ENCODE measurements at regions not wholly inside any gene's neighbourhood (a gene's known extent, or its start where the extent isn't known, plus 50 kb on each side); places are given as distances from the start of the nearest gene placed in this dataset.
"Not testable (repeated sequence)": the region's sequence is repeated elsewhere in the genome, so short reads cannot be mapped to it uniquely, and the experiment has no call there.

DNA sequence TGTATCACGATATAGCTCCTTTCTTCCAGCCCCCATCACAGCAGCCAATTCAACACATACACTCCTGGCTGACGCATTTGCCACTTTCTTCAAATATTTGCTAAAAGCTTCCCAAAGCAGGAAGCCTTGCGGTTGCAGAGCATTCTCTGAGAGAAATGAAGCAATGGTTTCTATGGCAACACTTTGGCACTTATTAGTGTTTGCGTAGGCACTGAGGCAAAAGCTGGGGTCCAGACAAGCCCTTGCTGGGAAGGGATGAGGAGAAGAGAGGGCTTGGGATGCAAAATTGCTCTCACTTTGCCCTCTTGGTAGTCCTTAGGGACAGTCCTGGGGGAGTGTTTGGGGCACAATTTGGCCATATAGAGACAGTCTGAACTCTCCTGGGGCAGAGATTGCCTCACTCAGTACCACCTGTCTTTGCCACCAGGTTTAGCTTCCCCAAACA is 55.0 kb upstream of the PAK3 start:
- no peak overlapping the region for H3K27ac ChIP-seq
- no peak for TF ChIP-seq CTCF (conservative IDR thresholded peaks at IDR 0.05)

- H3K27ac ChIP-seq = no peak overlapping the region
- no peak for TF ChIP-seq CTCF (conservative IDR thresholded peaks at IDR 0.05)
These were observed 55.5 kb upstream of the PAK3 start for GRCh38 chrX:111040377-111041017.

DNA sequence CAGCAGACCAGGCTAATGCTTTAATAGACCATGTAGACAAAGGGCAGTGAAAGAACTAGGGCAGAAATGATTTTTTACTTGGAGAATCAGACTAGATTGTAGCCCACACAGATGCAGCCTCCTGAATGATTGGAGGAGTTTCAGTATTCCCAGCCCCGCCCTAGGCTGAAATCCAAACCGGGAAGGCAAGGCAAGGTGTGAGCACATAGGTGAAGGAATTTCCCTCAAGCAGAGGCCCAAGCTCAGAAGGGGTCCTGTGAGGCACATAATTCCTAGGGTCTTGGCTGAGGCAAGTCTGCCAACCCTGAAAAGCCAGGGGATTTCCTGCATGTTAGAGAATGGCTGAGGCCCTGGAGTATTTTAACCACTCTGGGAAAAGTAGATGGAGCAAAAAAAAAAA is 56.4 kb upstream of the PAK3 start:
- no peak overlapping the region for H3K27ac ChIP-seq
- TF ChIP-seq CTCF (conservative IDR thresholded peaks at IDR 0.05) = no peak

DNA sequence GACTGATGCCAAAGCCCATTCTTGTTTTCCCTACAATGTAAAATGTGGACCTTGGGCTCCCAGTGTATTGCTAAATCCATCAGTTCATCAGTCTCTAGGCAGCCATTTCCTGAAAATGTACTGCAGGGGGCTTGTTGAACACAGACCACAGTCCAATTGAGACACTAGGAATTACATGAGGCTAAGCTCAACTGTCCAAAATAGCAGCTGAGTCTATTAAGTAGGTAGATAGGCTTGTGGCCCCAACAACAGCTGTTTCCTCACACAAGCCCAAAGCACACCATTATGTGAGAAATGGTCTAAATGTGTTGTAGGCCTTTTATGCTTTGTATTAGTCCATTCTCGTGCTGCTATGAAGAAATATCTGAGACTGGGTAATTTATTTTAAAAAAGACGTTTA is 60.0 kb upstream of the PAK3 start:
- no peak overlapping the region for H3K27ac ChIP-seq
- TF ChIP-seq CTCF (conservative IDR thresholded peaks at IDR 0.05) = no peak

DNA sequence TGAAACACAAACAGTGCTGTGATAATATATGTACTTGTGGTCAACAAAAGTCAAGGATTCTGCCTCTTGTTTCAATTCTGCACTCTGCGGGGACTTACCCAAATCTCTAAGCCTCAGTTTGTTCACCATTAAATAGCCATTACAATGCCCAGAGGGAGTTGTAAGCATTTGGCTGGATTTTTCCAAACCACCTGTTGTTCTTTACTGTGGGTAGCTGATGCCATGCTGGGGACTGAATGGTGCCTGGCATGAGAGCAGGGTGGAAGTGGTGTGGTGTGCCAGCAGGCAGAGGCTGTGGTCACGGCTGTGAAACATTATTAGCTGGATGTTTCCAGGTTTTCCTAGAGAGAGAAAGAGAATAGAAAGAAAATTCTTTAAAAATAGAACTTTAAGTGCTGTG is 60.7 kb upstream of the PAK3 start:
- no peak for TF ChIP-seq CTCF (conservative IDR thresholded peaks at IDR 0.05)
- H3K27ac ChIP-seq = no peak overlapping the region

GRCh38 chrX:111022998-111023397 is 73.0 kb upstream of the PAK3 start:
- not testable (repeated sequence) for H3K27ac ChIP-seq

- H3K27ac ChIP-seq = no peak overlapping the region
- no peak for TF ChIP-seq CTCF (conservative IDR thresholded peaks at IDR 0.05)
These were observed 75.7 kb upstream of the PAK3 start for GRCh38 chrX:111020283-111020682.

- TF ChIP-seq CTCF (conservative IDR thresholded peaks at IDR 0.05) = no peak
- H3K27ac ChIP-seq = no peak overlapping the region
These were observed 82.1 kb upstream of the PAK3 start for GRCh38 chrX:111013778-111014455.

Measured in VCaP (cell line).